Spleen (tissue), 11 donors: ENCODE measurements at regions not wholly inside any gene's neighbourhood (a gene's known extent, or its start where the extent isn't known, plus 50 kb on each side); places are given as distances from the start of the nearest gene placed in this dataset.
"Not testable (repeated sequence)": the region's sequence is repeated elsewhere in the genome, so short reads cannot be mapped to it uniquely, and the experiment has no call there.

Experiments used
- DNase-seq: peaks from one replicate; pipeline ENCODE4 v3.0.0-alpha.2; 2020
- H3K27ac ChIP-seq, 8 donors: fragments of 200-600 bp; sonication (generic) in 7 of 8; 1 replicate in 4 of 8; 2 replicates in 4 of 8; pipeline versions ENCODE4 v1.5.0 to v1.8.0; 2016 to 2021; ENCODE audit warnings: inconsistent platforms in 4 of 8, mild to moderate bottlenecking in 4 of 8, moderate library complexity in 1 of 8
- H3K27me3 ChIP-seq, 7 donors: fragments of 200-600 bp; sonication (generic) in 6 of 7; replicated peaks in 1 of 7; 1 replicate in 4 of 7; 2 replicates in 3 of 7; pipeline versions ENCODE4 v1.5.0 to v1.8.0; 2016 to 2021; ENCODE audit warnings: inconsistent platforms in 3 of 7, mild to moderate bottlenecking in 1 of 7
- H3K36me3 ChIP-seq, 6 donors: fragments of 200-600 bp; sonication (generic) in 5 of 6; 1 replicate in 4 of 6; 2 replicates in 2 of 6; pipeline versions ENCODE4 v1.5.0 to v1.8.0; 2016 to 2021; ENCODE audit warnings: inconsistent platforms in 2 of 6
- H3K4me1 ChIP-seq, 6 donors: fragments of 200-600 bp; sonication (generic) in 5 of 6; 1 replicate in 3 of 6; 2 replicates in 3 of 6; pipeline versions ENCODE4 v1.5.0 to v1.8.0; 2016 to 2021; ENCODE audit warnings: inconsistent platforms in 3 of 6
- H3K4me3 ChIP-seq, 8 donors: fragments of 200-600 bp; sonication (generic) in 7 of 8; 1 replicate in 4 of 8; 2 replicates in 4 of 8; pipeline versions ENCODE4 v1.5.0 to v1.8.0; 2016 to 2021; ENCODE audit warnings: inconsistent platforms in 4 of 8, mild to moderate bottlenecking in 4 of 8, moderate library complexity in 2 of 8
- H3K9me3 ChIP-seq, 8 donors: fragments of 200-600 bp; sonication (generic) in 7 of 8; 1 replicate in 4 of 8; 2 replicates in 4 of 8; pipeline versions ENCODE4 v1.5.0 to v1.8.0; 2016 to 2021; ENCODE audit warnings: inconsistent platforms in 4 of 8
- CTCF ChIP-seq, 11 experiments: fragments of 200-600 bp in 7 of 11; fragments of 450-650 bp in 4 of 11; sonication (generic) in 4 of 11; IDR thresholded peaks in 8 of 11; conservative IDR thresholded peaks in 3 of 11; 1 replicate in 7 of 11; 2 replicates in 4 of 11; pipeline versions ENCODE4 v1.4.0 to v1.8.0; 2016 to 2021; ENCODE audit warnings: antibody characterized with exemption in 11 of 11, inconsistent platforms in 4 of 11, mild to moderate bottlenecking in 1 of 11
- POLR2A ChIP-seq, 3 donors: fragments of 450-650 bp; IDR thresholded peaks; one replicate each; pipeline ENCODE4 v1.5.1; 2017; ENCODE audit warnings: antibody characterized with exemption in 3 of 3, mild to moderate bottlenecking in 1 of 3
- POLR2AphosphoS5 ChIP-seq, 3 donors: sonication (generic); formaldehyde crosslinking; IDR thresholded peaks; one replicate each; pipeline ENCODE4 v1.5.1; 2017; ENCODE audit warnings: antibody characterized with exemption in 3 of 3
- WGBS, 5 donors: extraction: QIAGEN DNeasy Blood & Tissue Kit in 3 of 5; methylation state at CpG; one replicate each; pipeline versions ENCODE4 v1.1.5 to v1.1.7; 2013 to 2018; 5-methylcytosine and 5-hydroxymethylcytosine counted together
- intact Hi-C: fragments of 100-400 bp; cut with DNase I; formaldehyde crosslinking; loops from one replicate; pipeline ENCODE4 v1.15.0; 2023; ENCODE audit warnings: low total_unique reads
- donor health status: healthy with polysubstance abuse.
- donor health status: DM: no; HTN: no; CAD: no; lungs with moderate emphysema.
- donor health status: DM: no; HTN: no; CAD: no.
- donor health status: Bipolar disorder and iron deficiency.
- donor health status: healthy.
- donor health status: DM: no; HTN: no; CAD: no.
- donor health status: DM: yes; HTN: yes; CAD: no.

- H3K4me3 ChIP-seq = no peak overlapping the region
- TF ChIP-seq CTCF (IDR thresholded peaks at IDR 0.05 in 8 of 11, conservative IDR thresholded peaks at IDR 0.05 in 3 of 11) (no peak), POLR2AphosphoS5 (IDR thresholded peaks at IDR 0.05) (no peak), POLR2A (IDR thresholded peaks at IDR 0.05) (no peak)
- no peaks in the 10 kb centered on the region for H3K27me3 ChIP-seq
- intact Hi-C loops = no loop called here
- DNase-seq = no peak
- peaks cover 0 to 4% (median 0%) of the 10 kb centered on the region in 8 donors for H3K9me3 ChIP-seq
- H3K36me3 ChIP-seq = no peaks in the 10 kb centered on the region
- H3K4me1 ChIP-seq = no peaks in the 10 kb centered on the region
- 73 to 87% (median 77%) methylated on average over 6 of the region's 6 CpGs for WGBS, 5 donors
- H3K27ac ChIP-seq = no peak overlapping the region
These were observed 110.1 kb upstream of the GRIN3A start for GRCh38 chr9:101848485-101848919.

- no peak overlapping the region for H3K4me3 ChIP-seq
- no peak overlapping the region for H3K27ac ChIP-seq
- 80 to 90% (median 85%) methylated on average over 4 of the region's 4 CpGs for WGBS, 5 donors
- no peaks in the 10 kb centered on the region for H3K4me1 ChIP-seq
- intact Hi-C loops = no loop called here
- H3K9me3 ChIP-seq = no peaks in the 10 kb centered on the region
- H3K36me3 ChIP-seq = no peaks in the 10 kb centered on the region
- TF ChIP-seq POLR2A (IDR thresholded peaks at IDR 0.05) (no peak), CTCF (IDR thresholded peaks at IDR 0.05 in 8 of 11, conservative IDR thresholded peaks at IDR 0.05 in 3 of 11) (no peak), POLR2AphosphoS5 (IDR thresholded peaks at IDR 0.05) (no peak)
- no peaks in the 10 kb centered on the region for H3K27me3 ChIP-seq
- no peak for DNase-seq
These were observed 107.7 kb upstream of the GRIN3A start for GRCh38 chr9:101846161-101846560.

GRCh38 chr9:101840694-101841188 is 102.3 kb upstream of the GRIN3A start:
- intact Hi-C loops = no loop called here
- Histone ChIP-seq H3K4me1 (no peaks in the 10 kb centered on the region), H3K36me3 (no peaks in the 10 kb centered on the region), H3K27ac (no peak overlapping the region), H3K4me3 (no peak overlapping the region), H3K9me3 (no peaks in the 10 kb centered on the region), H3K27me3 (no peaks in the 10 kb centered on the region)
- TF ChIP-seq POLR2AphosphoS5 (IDR thresholded peaks at IDR 0.05) (no peak), POLR2A (IDR thresholded peaks at IDR 0.05) (no peak), CTCF (IDR thresholded peaks at IDR 0.05 in 8 of 11, conservative IDR thresholded peaks at IDR 0.05 in 3 of 11) (no peak)
- no peak for DNase-seq

GRCh38 chr9:101838988-101839387 is 100.5 kb upstream of the GRIN3A start:
- DNase-seq, H3K27ac ChIP-seq, intact Hi-C loops, H3K27me3 ChIP-seq, H3K4me3 ChIP-seq, H3K4me1 ChIP-seq, H3K9me3 ChIP-seq, H3K36me3 ChIP-seq: not testable (repeated sequence)
- 83 to 93% (median 91%) methylated on average over 4 of the region's 4 CpGs for WGBS, 5 donors

GRCh38 chr9:101836021-101836420 is 97.6 kb upstream of the GRIN3A start:
- Histone ChIP-seq H3K27ac (no peak overlapping the region), H3K27me3 (no peaks in the 10 kb centered on the region), H3K4me1 (no peaks in the 10 kb centered on the region), H3K9me3 (no peaks in the 10 kb centered on the region), H3K4me3 (no peak overlapping the region), H3K36me3 (no peaks in the 10 kb centered on the region)
- 26 to 61% (median 54%) methylated on average over 2 of the region's 2 CpGs for WGBS, 5 donors
- intact Hi-C loops = no loop called here
- TF ChIP-seq CTCF (IDR thresholded peaks at IDR 0.05 in 8 of 11, conservative IDR thresholded peaks at IDR 0.05 in 3 of 11) (no peak), POLR2A (IDR thresholded peaks at IDR 0.05) (no peak), POLR2AphosphoS5 (IDR thresholded peaks at IDR 0.05) (no peak)
- no peak for DNase-seq
